ENCODE measurements at regions not wholly inside any gene's neighbourhood (a gene's known extent, or its start where the extent isn't known, plus 50 kb on each side); places are given as distances from the start of the nearest gene placed in this dataset.
A peak's percentile ranks its signal among the peaks of the same experiment; 100 is the strongest.

GRCh38 chr7:47153576-47153975, 428.3 kb downstream of the TNS3 start:
- H3K27ac ChIP-seq: peak overlapping the region in 1 of 2 donors; percentile 60
- TF ChIP-seq, protein P1, sequence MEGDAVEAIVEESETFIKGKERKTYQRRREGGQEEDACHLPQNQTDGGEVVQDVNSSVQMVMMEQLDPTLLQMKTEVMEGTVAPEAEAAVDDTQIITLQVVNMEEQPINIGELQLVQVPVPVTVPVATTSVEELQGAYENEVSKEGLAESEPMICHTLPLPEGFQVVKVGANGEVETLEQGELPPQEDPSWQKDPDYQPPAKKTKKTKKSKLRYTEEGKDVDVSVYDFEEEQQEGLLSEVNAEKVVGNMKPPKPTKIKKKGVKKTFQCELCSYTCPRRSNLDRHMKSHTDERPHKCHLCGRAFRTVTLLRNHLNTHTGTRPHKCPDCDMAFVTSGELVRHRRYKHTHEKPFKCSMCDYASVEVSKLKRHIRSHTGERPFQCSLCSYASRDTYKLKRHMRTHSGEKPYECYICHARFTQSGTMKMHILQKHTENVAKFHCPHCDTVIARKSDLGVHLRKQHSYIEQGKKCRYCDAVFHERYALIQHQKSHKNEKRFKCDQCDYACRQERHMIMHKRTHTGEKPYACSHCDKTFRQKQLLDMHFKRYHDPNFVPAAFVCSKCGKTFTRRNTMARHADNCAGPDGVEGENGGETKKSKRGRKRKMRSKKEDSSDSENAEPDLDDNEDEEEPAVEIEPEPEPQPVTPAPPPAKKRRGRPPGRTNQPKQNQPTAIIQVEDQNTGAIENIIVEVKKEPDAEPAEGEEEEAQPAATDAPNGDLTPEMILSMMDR (IDR thresholded peaks at IDR 0.05): no peak
- no peaks in the 10 kb centered on the region for H3K36me3 ChIP-seq
- H3K9me3 ChIP-seq: no peaks in the 10 kb centered on the region
- H3K4me3 ChIP-seq: no peak overlapping the region
- H3K27me3 ChIP-seq: no peaks in the 10 kb centered on the region
- peaks cover 5 to 27% of the 10 kb centered on the region in 2 donors for H3K4me1 ChIP-seq
- intact Hi-C loops (cut with DNase I): no loop called here
- DNase-seq (peak in 3 of 4 donors; percentile 33 to 68 (median 61)), ATAC-seq (peak; percentile 89)

- DNase-seq (peak in 2 of 4 donors; percentile 84 to 89), ATAC-seq (peak; percentile 70)
- no peaks in the 10 kb centered on the region for H3K9me3 ChIP-seq
- no peaks in the 10 kb centered on the region for H3K27me3 ChIP-seq
- intact Hi-C loops (cut with DNase I): no loop called here
- H3K4me1 ChIP-seq: peaks cover 8 to 28% of the 10 kb centered on the region in 2 donors
- H3K4me3 ChIP-seq: no peak overlapping the region
- H3K36me3 ChIP-seq: no peaks in the 10 kb centered on the region
- H3K27ac ChIP-seq: peak overlapping the region in 1 of 2 donors; percentile 60
- TF ChIP-seq, protein P1 (IDR thresholded peaks at IDR 0.05): no peak
Measured at GRCh38 chr7:47153058-47153457, 428.9 kb downstream of the TNS3 start.

DNA sequence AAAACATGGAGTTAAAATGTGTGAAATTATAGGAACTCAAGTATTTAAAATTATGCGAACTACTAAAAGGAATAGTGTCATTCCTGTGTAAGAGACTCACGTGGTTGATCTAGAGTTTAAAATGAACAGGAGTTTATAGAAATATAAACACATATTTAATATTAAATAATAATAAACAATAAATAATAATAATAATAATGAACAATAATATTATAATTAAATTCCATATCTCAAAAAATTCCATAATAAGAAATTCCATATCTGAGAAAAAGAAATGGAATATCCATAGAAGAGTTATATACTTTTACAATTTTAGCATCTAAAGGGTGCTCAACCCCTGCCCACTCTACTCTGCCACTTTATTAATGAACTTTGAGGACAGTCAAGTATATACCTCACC, 429.6 kb downstream of the TNS3 start:
- TF ChIP-seq, protein P1 (IDR thresholded peaks at IDR 0.05): no peak
- H3K9me3 ChIP-seq: no peaks in the 10 kb centered on the region
- peaks cover 14 to 28% of the 10 kb centered on the region in 2 donors for H3K4me1 ChIP-seq
- ATAC-seq (peak; percentile 23), DNase-seq (no peak)
- no peaks in the 10 kb centered on the region for H3K27me3 ChIP-seq
- H3K4me3 ChIP-seq: no peak overlapping the region
- intact Hi-C loops (cut with DNase I): no loop called here
- H3K36me3 ChIP-seq: no peaks in the 10 kb centered on the region
- H3K27ac ChIP-seq: no peak overlapping the region

- H3K27ac ChIP-seq: no peak overlapping the region
- no peaks in the 10 kb centered on the region for H3K9me3 ChIP-seq
- intact Hi-C loops (cut with DNase I): no loop called here
- peaks cover 14 to 28% of the 10 kb centered on the region in 2 donors for H3K4me1 ChIP-seq
- DNase-seq: no peak
- H3K36me3 ChIP-seq: no peaks in the 10 kb centered on the region
- no peak for ATAC-seq
- no peaks in the 10 kb centered on the region for H3K27me3 ChIP-seq
- no peak overlapping the region for H3K4me3 ChIP-seq
- TF ChIP-seq, protein P1 (IDR thresholded peaks at IDR 0.05): no peak
Measured at GRCh38 chr7:47150497-47151260, 431.2 kb downstream of the TNS3 start.

- no peak for ATAC-seq
- Histone ChIP-seq H3K4me1 (peaks cover 14 to 28% of the 10 kb centered on the region in 2 donors), H3K27ac (no peak overlapping the region), H3K36me3 (no peaks in the 10 kb centered on the region), H3K4me3 (no peak overlapping the region), H3K27me3 (no peaks in the 10 kb centered on the region), H3K9me3 (no peaks in the 10 kb centered on the region)
- TF ChIP-seq, protein P1 (IDR thresholded peaks at IDR 0.05): no peak
- DNase-seq: no peak
- intact Hi-C loops (cut with DNase I): no loop called here
Measured at GRCh38 chr7:47149971-47150370, 431.9 kb downstream of the TNS3 start.

All from left lung (tissue), 4 donors.